GM04504 (cell line): ENCODE measurements at regions not wholly inside any gene's neighbourhood (a gene's known extent, or its start where the extent isn't known, plus 50 kb on each side); places are given as distances from the start of the nearest gene placed in this dataset.

ENCODE experiments used
- DNase-seq: peaks from one replicate; pipeline ENCODE4 v3.0.0-alpha.2; 2012; ENCODE audit warnings: low read depth

- DNase-seq, result peak; percentile 80
These were observed 223.1 kb downstream of the REEP3 start for GRCh38 chr10:63744060-63744941.

- no peak for DNase-seq
These were observed 228.7 kb downstream of the REEP3 start for GRCh38 chr10:63749915-63750314.

GRCh38 chr10:63751836-63752235 lies 230.6 kb downstream of the REEP3 start:
- DNase-seq, result no peak

- no peak for DNase-seq
These were observed 231.1 kb downstream of the REEP3 start for GRCh38 chr10:63752318-63752717.

- no peak for DNase-seq
These were observed 232.6 kb downstream of the REEP3 start for GRCh38 chr10:63753808-63754207.

GRCh38 chr10:63755441-63755840 lies 234.2 kb downstream of the REEP3 start:
- no peak for DNase-seq

GRCh38 chr10:63757067-63757466 lies 235.9 kb downstream of the REEP3 start:
- DNase-seq, result no peak

GRCh38 chr10:63758080-63758479 lies 236.9 kb downstream of the REEP3 start:
- no peak for DNase-seq

- no peak for DNase-seq
These were observed 238.1 kb downstream of the REEP3 start for GRCh38 chr10:63759335-63759734.

- no peak for DNase-seq
These were observed 239.0 kb downstream of the REEP3 start for GRCh38 chr10:63760034-63760707.

- DNase-seq, result no peak
These were observed 239.5 kb downstream of the REEP3 start for GRCh38 chr10:63760708-63761047.

GRCh38 chr10:63761243-63761642 lies 240.0 kb downstream of the REEP3 start:
- DNase-seq, result no peak

- no peak for DNase-seq
These were observed 242.5 kb downstream of the REEP3 start for GRCh38 chr10:63763744-63764143.

- no peak for DNase-seq
These were observed 243.9 kb downstream of the REEP3 start for GRCh38 chr10:63765126-63765525.

- no peak for DNase-seq
These were observed 245.5 kb downstream of the REEP3 start for GRCh38 chr10:63766745-63767137.

GRCh38 chr10:63767138-63767801 lies 246.1 kb downstream of the REEP3 start:
- peak; percentile 51 for DNase-seq

GRCh38 chr10:63769367-63769766 lies 248.2 kb downstream of the REEP3 start:
- no peak for DNase-seq

GRCh38 chr10:63770523-63770922 lies 249.3 kb downstream of the REEP3 start:
- DNase-seq, result no peak

GRCh38 chr10:63772491-63772890 lies 251.3 kb downstream of the REEP3 start:
- DNase-seq, result no peak

GRCh38 chr10:63773106-63773505 lies 251.9 kb downstream of the REEP3 start:
- no peak for DNase-seq

GRCh38 chr10:63773962-63774361 lies 252.8 kb downstream of the REEP3 start:
- no peak for DNase-seq

GRCh38 chr10:63780101-63780500 lies 258.9 kb downstream of the REEP3 start:
- DNase-seq, result no peak

- no peak for DNase-seq
These were observed 260.0 kb downstream of the REEP3 start for GRCh38 chr10:63781226-63781625.
